Esophagus squamous epithelium (tissue), 5 donors: ENCODE measurements at regions not wholly inside any gene's neighbourhood (a gene's known extent, or its start where the extent isn't known, plus 50 kb on each side); places are given as distances from the start of the nearest gene placed in this dataset.

Source experiments
- DNase-seq: peaks from one replicate; lab custom pipeline; 2025; lab: John Stamatoyannopoulos, UW
- H3K27ac ChIP-seq, 4 donors: fragments of 200-600 bp; sonication (generic); one replicate each; pipeline ENCODE4 v1.5.1; 2016 to 2019; ENCODE audit warnings: mild to moderate bottlenecking in 1 of 4
- H3K27me3 ChIP-seq, 4 donors: fragments of 200-600 bp; sonication (generic); 1 replicate in 3 of 4; 2 replicates in 1 of 4; pipeline versions ENCODE4 v1.5.1 to v1.6.0; 2017 to 2021; ENCODE audit warnings: antibody characterized with exemption in 1 of 4
- H3K36me3 ChIP-seq, 3 donors: fragments of 200-600 bp; sonication (generic); one replicate each; pipeline ENCODE4 v1.5.1; 2016 to 2019
- H3K4me1 ChIP-seq, 3 donors: fragments of 200-600 bp; sonication (generic); one replicate each; pipeline ENCODE4 v1.5.1; 2017 to 2019
- H3K4me3 ChIP-seq, 4 donors: fragments of 200-600 bp; sonication (generic); 1 replicate in 3 of 4; 2 replicates in 1 of 4; pipeline ENCODE4 v1.5.1; 2016 to 2019; ENCODE audit warnings: mild to moderate bottlenecking in 2 of 4, moderate library complexity in 1 of 4
- H3K9me3 ChIP-seq, 3 donors: fragments of 200-600 bp; sonication (generic); one replicate each; pipeline ENCODE4 v1.5.1; 2016 to 2019
- CTCF ChIP-seq, 6 experiments: fragments of 450-650 bp in 4 of 6; fragments of 200-600 bp in 2 of 6; sonication (generic) in 2 of 6; IDR thresholded peaks; one replicate each; pipeline ENCODE4 v1.5.1; 2016 to 2019; ENCODE audit warnings: antibody characterized with exemption in 6 of 6, mild to moderate bottlenecking in 4 of 6, moderate library complexity in 4 of 6
- POLR2A ChIP-seq, 4 donors: fragments of 450-650 bp; IDR thresholded peaks; one replicate each; pipeline ENCODE4 v1.6.1; 2017; ENCODE audit warnings: antibody characterized with exemption in 4 of 4, mild to moderate bottlenecking in 4 of 4, moderate library complexity in 3 of 4
- WGBS, 2 donors: methylation state at CpG; one replicate each; pipeline ENCODE4 v1.1.5; 2018; 5-methylcytosine and 5-hydroxymethylcytosine counted together
- intact Hi-C: fragments of 100-400 bp; cut with DNase I; formaldehyde crosslinking; loops from one replicate; pipeline ENCODE4 v1.15.0; 2022
- donor health status: DM: yes; HTN: yes; CAD: no.

- TF ChIP-seq CTCF (IDR thresholded peaks at IDR 0.05) (no peak), POLR2A (IDR thresholded peaks at IDR 0.05) (no peak)
- H3K27me3 ChIP-seq: no peaks in the 10 kb centered on the region
- no peaks in the 10 kb centered on the region for H3K4me1 ChIP-seq
- WGBS, 2 donors: 97% methylated on average over 5 of the region's 9 CpGs; no CpG with 5 or more reads in 1 of the 2 donors
- intact Hi-C loops: no loop called here
- H3K36me3 ChIP-seq: no peaks in the 10 kb centered on the region
- no peaks in the 10 kb centered on the region for H3K9me3 ChIP-seq
- DNase-seq: no peak
- H3K27ac ChIP-seq: no peak overlapping the region
- no peak overlapping the region for H3K4me3 ChIP-seq
Measured at GRCh38 chr2:5235701-5236100, 456.5 kb upstream of the SOX11 start.

GRCh38 chr2:5236249-5236648, 455.9 kb upstream of the SOX11 start:
- no peaks in the 10 kb centered on the region for H3K27me3 ChIP-seq
- no peak for TF ChIP-seq CTCF (IDR thresholded peaks at IDR 0.05)
- no peak for TF ChIP-seq POLR2A (IDR thresholded peaks at IDR 0.05)
- no peaks in the 10 kb centered on the region for H3K9me3 ChIP-seq
- intact Hi-C loops: no loop called here
- no peaks in the 10 kb centered on the region for H3K36me3 ChIP-seq
- H3K4me3 ChIP-seq: no peak overlapping the region
- DNase-seq: no peak
- no peaks in the 10 kb centered on the region for H3K4me1 ChIP-seq
- 31 to 47% methylated on average over 4 of the region's 4 CpGs for WGBS, 2 donors
- H3K27ac ChIP-seq: no peak overlapping the region

- Histone ChIP-seq H3K36me3 (no peaks in the 10 kb centered on the region), H3K27ac (no peak overlapping the region), H3K9me3 (no peaks in the 10 kb centered on the region), H3K27me3 (no peaks in the 10 kb centered on the region), H3K4me1 (no peaks in the 10 kb centered on the region), H3K4me3 (no peak overlapping the region)
- no peak for DNase-seq
- WGBS, 2 donors: 48 to 55% methylated on average over 3 of the region's 3 CpGs
- intact Hi-C loops: no loop called here
- TF ChIP-seq CTCF (IDR thresholded peaks at IDR 0.05) (no peak), POLR2A (IDR thresholded peaks at IDR 0.05) (no peak)
Measured at GRCh38 chr2:5242751-5243150, 449.4 kb upstream of the SOX11 start.

GRCh38 chr2:5250482-5250881, 441.7 kb upstream of the SOX11 start:
- no peak for DNase-seq
- no peaks in the 10 kb centered on the region for H3K4me1 ChIP-seq
- H3K27me3 ChIP-seq: no peaks in the 10 kb centered on the region

GRCh38 chr2:5253263-5253662, 438.9 kb upstream of the SOX11 start:
- Histone ChIP-seq H3K9me3 (peaks cover 0 to 6% (median 0%) of the 10 kb centered on the region in 3 donors), H3K27me3 (no peaks in the 10 kb centered on the region), H3K4me3 (no peak overlapping the region), H3K4me1 (no peaks in the 10 kb centered on the region), H3K27ac (no peak overlapping the region), H3K36me3 (no peaks in the 10 kb centered on the region)
- DNase-seq: no peak
- no peak for TF ChIP-seq CTCF (IDR thresholded peaks at IDR 0.05)
- no peak for TF ChIP-seq POLR2A (IDR thresholded peaks at IDR 0.05)
- WGBS, 2 donors: 82 to 88% methylated on average over 9 of the region's 9 CpGs
- intact Hi-C loops: no loop called here

More at GRCh38 chr2:5250482-5250881, 441.7 kb upstream of the SOX11 start:
- Histone ChIP-seq H3K36me3 (no peaks in the 10 kb centered on the region), H3K4me3 (no peak overlapping the region), H3K27ac (no peak overlapping the region), H3K9me3 (peaks cover 0 to 6% (median 0%) of the 10 kb centered on the region in 3 donors)
- 72 to 75% methylated on average over 5 of the region's 5 CpGs for WGBS, 2 donors
- intact Hi-C loops: no loop called here
- TF ChIP-seq POLR2A (IDR thresholded peaks at IDR 0.05): no peak
- TF ChIP-seq CTCF (IDR thresholded peaks at IDR 0.05): no peak
